ENCODE measurements at regions not wholly inside any gene's neighbourhood (a gene's known extent, or its start where the extent isn't known, plus 50 kb on each side); places are given as distances from the start of the nearest gene placed in this dataset.

DNA sequence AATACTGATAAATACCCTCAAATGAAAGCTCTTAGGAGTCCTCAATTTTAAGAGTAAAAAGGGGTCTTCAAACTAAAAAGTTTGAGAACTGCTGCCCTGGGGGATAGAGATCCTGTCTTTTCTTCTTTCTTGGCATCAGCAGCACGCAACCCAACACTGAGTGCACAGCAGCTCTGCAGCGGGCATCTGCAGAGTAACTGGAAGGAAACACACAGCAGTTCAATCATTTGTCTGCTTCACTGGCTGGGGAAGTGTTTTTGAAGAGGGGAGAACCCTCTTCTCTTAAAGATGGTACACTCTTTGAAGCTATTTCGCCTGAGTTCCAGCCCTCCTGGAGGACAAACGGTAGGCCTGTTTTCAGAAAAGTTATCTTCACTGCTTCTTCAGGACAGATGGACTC lies 193.6 kb downstream of the FGFR2 start:
- Histone ChIP-seq H3K36me3 (ENCODE audit: insufficient read depth) (no peaks in the 10 kb centered on the region; the same call in 1 of the 2 replicates), H2AFZ (no peak overlapping the region), H3K27ac (ENCODE audit: low read depth) (no peak overlapping the region), H3K9me2 (ENCODE audit: insufficient read depth) (0 out of 2 replicates have a peak, but pooled peaks cover 4% of the 10 kb centered on the region), H3K27me3 (ENCODE audit: insufficient read depth) (no peaks in the 10 kb centered on the region), H3F3A (replicated peaks; ENCODE audit: low read depth) (no peaks in the 10 kb centered on the region), H3K79me2 (replicated peaks; ENCODE audit: insufficient read depth) (no peaks in the 10 kb centered on the region), H4K20me1 (replicated peaks; ENCODE audit: insufficient read depth) (no peaks in the 10 kb centered on the region), H3K4me3 (no peak overlapping the region), H3K4me2 (no peak overlapping the region), H3K4me1 (ENCODE audit: insufficient read depth) (no peaks in the 10 kb centered on the region)
- DNase-seq (ENCODE audit: low spot score) (no peak), ATAC-seq (no peak)
- Mint-ChIP-seq H3K36me3 (ENCODE audit: low read depth) (no peaks in the 10 kb centered on the region), H3K27me3 (ENCODE audit: insufficient read depth, low read depth, poor library complexity) (no peaks in the 10 kb centered on the region), H3K4me1 (no peaks in the 10 kb centered on the region), H3K4me3 (no peak overlapping the region), H3K9me3 (no peaks in the 10 kb centered on the region), H3K27ac (no peak overlapping the region)
- TF ChIP-seq POLR2AphosphoS5 (IDR thresholded peaks at IDR 0.05; ENCODE audit: low read depth): no peak
- no peak for TF ChIP-seq ETS1 (IDR thresholded peaks at IDR 0.05)
- no peak for TF ChIP-seq NANOG (IDR thresholded peaks at IDR 0.05; ENCODE audit: borderline replicate concordance)

- H3K27ac ChIP-seq (ENCODE audit: low read depth): no peak overlapping the region
- no peaks in the 10 kb centered on the region for H4K20me1 ChIP-seq (replicated peaks; ENCODE audit: insufficient read depth)
- no peaks in the 10 kb centered on the region for H3K4me1 Mint-ChIP-seq
- no peak overlapping the region for H3K4me3 ChIP-seq
- no peaks in the 10 kb centered on the region for H3K27me3 Mint-ChIP-seq (ENCODE audit: insufficient read depth, low read depth, poor library complexity)
- H3K27ac Mint-ChIP-seq: no peak overlapping the region
- H3K4me3 Mint-ChIP-seq: no peak overlapping the region
- H3F3A ChIP-seq (replicated peaks; ENCODE audit: low read depth): no peaks in the 10 kb centered on the region
- H2AFZ ChIP-seq: no peak overlapping the region
- no peak for DNase-seq (ENCODE audit: low spot score)
- no peak for ATAC-seq
- no peaks in the 10 kb centered on the region for H3K36me3 Mint-ChIP-seq (ENCODE audit: low read depth)
- no peaks in the 10 kb centered on the region for H3K4me1 ChIP-seq (ENCODE audit: insufficient read depth)
- no peak overlapping the region for H3K4me2 ChIP-seq
- H3K27me3 ChIP-seq (ENCODE audit: insufficient read depth): no peaks in the 10 kb centered on the region
- H3K36me3 ChIP-seq (ENCODE audit: insufficient read depth): no peaks in the 10 kb centered on the region; the same call in 1 of the 2 replicates
- H3K9me3 Mint-ChIP-seq: no peaks in the 10 kb centered on the region
- 0 out of 2 replicates have a peak, but pooled peaks cover 4% of the 10 kb centered on the region for H3K9me2 ChIP-seq (ENCODE audit: insufficient read depth)
- H3K79me2 ChIP-seq (replicated peaks; ENCODE audit: insufficient read depth): no peaks in the 10 kb centered on the region
- no peak for TF ChIP-seq EZH2phosphoT487 (IDR thresholded peaks at IDR 0.05; ENCODE audit: unreplicated experiment)
- TF ChIP-seq ZNF331 (CRISPR knock-in tag; IDR thresholded peaks at IDR 0.05; ENCODE audit: low read depth): no peak
- TF ChIP-seq POLR2AphosphoS5 (IDR thresholded peaks at IDR 0.05; ENCODE audit: low read depth): no peak
- no peak for TF ChIP-seq REST (IDR thresholded peaks at IDR 0.05; ENCODE audit: unreplicated experiment)
- TF ChIP-seq STAT1 (IDR thresholded peaks at IDR 0.05; ENCODE audit: unreplicated experiment): no peak
- TF ChIP-seq, protein P1, sequence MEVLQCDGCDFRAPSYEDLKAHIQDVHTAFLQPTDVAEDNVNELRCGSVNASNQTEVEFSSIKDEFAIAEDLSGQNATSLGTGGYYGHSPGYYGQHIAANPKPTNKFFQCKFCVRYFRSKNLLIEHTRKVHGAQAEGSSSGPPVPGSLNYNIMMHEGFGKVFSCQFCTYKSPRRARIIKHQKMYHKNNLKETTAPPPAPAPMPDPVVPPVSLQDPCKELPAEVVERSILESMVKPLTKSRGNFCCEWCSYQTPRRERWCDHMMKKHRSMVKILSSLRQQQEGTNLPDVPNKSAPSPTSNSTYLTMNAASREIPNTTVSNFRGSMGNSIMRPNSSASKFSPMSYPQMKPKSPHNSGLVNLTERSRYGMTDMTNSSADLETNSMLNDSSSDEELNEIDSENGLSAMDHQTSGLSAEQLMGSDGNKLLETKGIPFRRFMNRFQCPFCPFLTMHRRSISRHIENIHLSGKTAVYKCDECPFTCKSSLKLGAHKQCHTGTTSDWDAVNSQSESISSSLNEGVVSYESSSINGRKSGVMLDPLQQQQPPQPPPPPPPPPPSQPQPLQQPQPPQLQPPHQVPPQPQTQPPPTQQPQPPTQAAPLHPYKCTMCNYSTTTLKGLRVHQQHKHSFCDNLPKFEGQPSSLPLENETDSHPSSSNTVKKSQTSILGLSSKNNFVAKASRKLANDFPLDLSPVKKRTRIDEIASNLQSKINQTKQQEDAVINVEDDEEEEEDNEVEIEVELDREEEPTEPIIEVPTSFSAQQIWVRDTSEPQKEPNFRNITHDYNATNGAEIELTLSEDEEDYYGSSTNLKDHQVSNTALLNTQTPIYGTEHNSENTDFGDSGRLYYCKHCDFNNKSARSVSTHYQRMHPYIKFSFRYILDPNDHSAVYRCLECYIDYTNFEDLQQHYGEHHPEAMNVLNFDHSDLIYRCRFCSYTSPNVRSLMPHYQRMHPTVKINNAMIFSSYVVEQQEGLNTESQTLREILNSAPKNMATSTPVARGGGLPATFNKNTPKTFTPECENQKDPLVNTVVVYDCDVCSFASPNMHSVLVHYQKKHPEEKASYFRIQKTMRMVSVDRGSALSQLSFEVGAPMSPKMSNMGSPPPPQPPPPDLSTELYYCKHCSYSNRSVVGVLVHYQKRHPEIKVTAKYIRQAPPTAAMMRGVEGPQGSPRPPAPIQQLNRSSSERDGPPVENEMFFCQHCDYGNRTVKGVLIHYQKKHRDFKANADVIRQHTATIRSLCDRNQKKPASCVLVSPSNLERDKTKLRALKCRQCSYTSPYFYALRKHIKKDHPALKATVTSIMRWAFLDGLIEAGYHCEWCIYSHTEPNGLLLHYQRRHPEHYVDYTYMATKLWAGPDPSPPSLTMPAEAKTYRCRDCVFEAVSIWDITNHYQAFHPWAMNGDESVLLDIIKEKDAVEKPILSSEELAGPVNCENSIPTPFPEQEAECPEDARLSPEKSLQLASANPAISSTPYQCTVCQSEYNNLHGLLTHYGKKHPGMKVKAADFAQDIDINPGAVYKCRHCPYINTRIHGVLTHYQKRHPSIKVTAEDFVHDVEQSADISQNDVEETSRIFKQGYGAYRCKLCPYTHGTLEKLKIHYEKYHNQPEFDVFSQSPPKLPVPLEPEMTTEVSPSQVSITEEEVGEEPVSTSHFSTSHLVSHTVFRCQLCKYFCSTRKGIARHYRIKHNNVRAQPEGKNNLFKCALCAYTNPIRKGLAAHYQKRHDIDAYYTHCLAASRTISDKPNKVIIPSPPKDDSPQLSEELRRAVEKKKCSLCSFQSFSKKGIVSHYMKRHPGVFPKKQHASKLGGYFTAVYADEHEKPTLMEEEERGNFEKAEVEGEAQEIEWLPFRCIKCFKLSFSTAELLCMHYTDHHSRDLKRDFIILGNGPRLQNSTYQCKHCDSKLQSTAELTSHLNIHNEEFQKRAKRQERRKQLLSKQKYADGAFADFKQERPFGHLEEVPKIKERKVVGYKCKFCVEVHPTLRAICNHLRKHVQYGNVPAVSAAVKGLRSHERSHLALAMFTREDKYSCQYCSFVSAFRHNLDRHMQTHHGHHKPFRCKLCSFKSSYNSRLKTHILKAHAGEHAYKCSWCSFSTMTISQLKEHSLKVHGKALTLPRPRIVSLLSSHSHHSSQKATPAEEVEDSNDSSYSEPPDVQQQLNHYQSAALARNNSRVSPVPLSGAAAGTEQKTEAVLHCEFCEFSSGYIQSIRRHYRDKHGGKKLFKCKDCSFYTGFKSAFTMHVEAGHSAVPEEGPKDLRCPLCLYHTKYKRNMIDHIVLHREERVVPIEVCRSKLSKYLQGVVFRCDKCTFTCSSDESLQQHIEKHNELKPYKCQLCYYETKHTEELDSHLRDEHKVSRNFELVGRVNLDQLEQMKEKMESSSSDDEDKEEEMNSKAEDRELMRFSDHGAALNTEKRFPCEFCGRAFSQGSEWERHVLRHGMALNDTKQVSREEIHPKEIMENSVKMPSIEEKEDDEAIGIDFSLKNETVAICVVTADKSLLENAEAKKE (CRISPR knock-in tag; IDR thresholded peaks at IDR 0.05): no peak
- TF ChIP-seq NANOG (IDR thresholded peaks at IDR 0.05; ENCODE audit: borderline replicate concordance): no peak
- TF ChIP-seq EZH2 (IDR thresholded peaks at IDR 0.05; ENCODE audit: low read depth, unreplicated experiment): no peak
- TF ChIP-seq ZNF114 (CRISPR knock-in tag; IDR thresholded peaks at IDR 0.05): no peak
These were observed 193.1 kb downstream of the FGFR2 start for GRCh38 chr10:121405096-121405495.

All from GM23338 (cell line).